Endothelial cell of umbilical vein (primary cell): ENCODE measurements at regions not wholly inside any gene's neighbourhood (a gene's known extent, or its start where the extent isn't known, plus 50 kb on each side); places are given as distances from the start of the nearest gene placed in this dataset.

Experiments used
- BruUV-seq: library from RNA; stranded (reverse); fragments of 400-500 nt; replicated peaks from 2 replicates; lab custom pipeline; 2021; lab: Mats Ljungman, UMichigan
- CTCF ChIA-PET: fragments of 300-600, 350-600 bp; sonication (Branson Sonifier 250); formaldehyde crosslinking; loops from one replicate; lab custom pipeline; 2021; ENCODE audit warnings: antibody characterized with exemption, inconsistent platforms; lab: Charles Lee
- POLR2A ChIA-PET: fragments of 300-600, 350-600 bp; sonication (Branson Sonifier 250); formaldehyde crosslinking; loops from one replicate; lab custom pipeline; 2021; ENCODE audit warnings: antibody characterized with exemption, inconsistent platforms; lab: Charles Lee
- DNase-seq: peaks from one replicate; pipeline ENCODE4 v3.0.0-alpha.2; 2011; ENCODE audit warnings: low read depth, low spot score
- FAIRE-seq: peaks from 2 replicates; lab custom pipeline; 2011; peaks lifted over from hg19 to GRCh38; lab: Jason Lieb, UNC
- H2AFZ ChIP-seq: 2 replicates; pipeline ENCODE4 v1.6.0; 2012; ENCODE audit warnings: low read depth, low read length, control low read depth, inconsistent platforms
- H3K27ac ChIP-seq: 2 replicates; pipeline ENCODE4 v1.5.1; 2011; ENCODE audit warnings: low read depth, mild to moderate bottlenecking, control low read depth, low read length, moderate library complexity; ENCODE audit not compliant: insufficient read depth
- H3K27me3 ChIP-seq, 2 experiments: 2 replicates each; pipeline versions ENCODE4 v1.6.0 to v1.6.1; 2011; ENCODE audit warnings: low read length in 2 of 2, mixed read lengths in 1 of 2; ENCODE audit not compliant: control insufficient read depth in 2 of 2, insufficient read depth in 2 of 2
- H3K36me3 ChIP-seq, 2 experiments: 2 replicates in 1 of 2; 3 replicates in 1 of 2; pipeline ENCODE4 v1.5.1; 2011; ENCODE audit warnings: low read length in 2 of 2, mild to moderate bottlenecking in 1 of 2, moderate library complexity in 1 of 2; ENCODE audit not compliant: control insufficient read depth in 2 of 2, insufficient read depth in 2 of 2; ENCODE audit errors: extremely low read depth in 1 of 2
- H3K4me1 ChIP-seq: 3 replicates; pipeline ENCODE4 v1.5.1; 2011; ENCODE audit warnings: mild to moderate bottlenecking, low read length; ENCODE audit not compliant: control insufficient read depth, insufficient read depth; ENCODE audit errors: extremely low read depth
- H3K4me2 ChIP-seq: 2 replicates; pipeline ENCODE4 v1.6.1; 2011; ENCODE audit warnings: low read length, control low read depth, mixed read lengths; ENCODE audit not compliant: insufficient read depth
- H3K4me3 ChIP-seq, 3 experiments: fragments of 200-600 bp in 1 of 3; sonication (generic), shearing (Covaris generic) in 1 of 3; replicated peaks in 1 of 3; 2 replicates each; pipeline ENCODE4 v1.5.1; 2011 to 2016; ENCODE audit warnings: control low read depth in 3 of 3, low read length in 3 of 3, mild to moderate bottlenecking in 2 of 3, inconsistent platforms in 1 of 3, low read depth in 1 of 3, moderate library complexity in 1 of 3; ENCODE audit not compliant: insufficient read depth in 1 of 3
- H3K79me2 ChIP-seq: 2 replicates; pipeline ENCODE4 v1.6.0; 2012; ENCODE audit warnings: low read length, inconsistent platforms; ENCODE audit not compliant: control insufficient read depth, insufficient read depth
- H3K9ac ChIP-seq: replicated peaks from 2 replicates; pipeline ENCODE3; 2011; ENCODE audit warnings: low read length, control low read depth; ENCODE audit not compliant: insufficient read depth; ENCODE audit errors: extremely low read depth
- H3K9me1 ChIP-seq: replicated peaks from 3 replicates; pipeline ENCODE4 v1.6.0; 2011; ENCODE audit warnings: mild to moderate bottlenecking, low read length; ENCODE audit not compliant: control insufficient read depth, insufficient read depth; ENCODE audit errors: extremely low read depth
- H3K9me3 ChIP-seq: replicated peaks from 2 replicates; pipeline ENCODE4 v1.5.1; 2012; ENCODE audit warnings: low read length, inconsistent platforms; ENCODE audit not compliant: control insufficient read depth, insufficient read depth
- H4K20me1 ChIP-seq: replicated peaks from 2 replicates; pipeline ENCODE3; 2011; ENCODE audit warnings: mild to moderate bottlenecking, low read length; ENCODE audit not compliant: control insufficient read depth, insufficient read depth; ENCODE audit errors: extremely low read depth
- CTCF ChIP-seq, 2 donors: IDR thresholded peaks; 1 replicate in 1 of 2; 2 replicates in 1 of 2; pipeline ENCODE4 v1.5.1; 2011; ENCODE audit warnings: low read length in 2 of 2, mild to moderate bottlenecking in 2 of 2, moderate library complexity in 2 of 2, control low read depth in 1 of 2, inconsistent platforms in 1 of 2, low read depth in 1 of 2; ENCODE audit not compliant: insufficient read depth in 1 of 2; ENCODE audit errors: extremely low read depth in 1 of 2
- EZH2 ChIP-seq: IDR thresholded peaks from 2 replicates; pipeline ENCODE4 v1.6.1; 2012; ENCODE audit warnings: borderline replicate concordance, low read depth, mild to moderate bottlenecking, moderate library complexity, low read length, inconsistent platforms; ENCODE audit not compliant: severe bottlenecking
- FOS ChIP-seq: IDR thresholded peaks from 2 replicates; pipeline ENCODE4 v1.6.1; 2011; ENCODE audit warnings: mild to moderate bottlenecking, low read length, moderate library complexity, borderline replicate concordance; ENCODE audit not compliant: insufficient read depth
- GATA2 ChIP-seq: IDR thresholded peaks from 2 replicates; pipeline ENCODE4 v1.7.0; 2011; ENCODE audit warnings: low read depth, mild to moderate bottlenecking, moderate library complexity, mixed read lengths, low read length; ENCODE audit not compliant: insufficient read length, insufficient read depth
- JUN ChIP-seq: IDR thresholded peaks from 2 replicates; pipeline ENCODE4 v1.6.1; 2011; ENCODE audit warnings: borderline replicate concordance, low read depth; ENCODE audit not compliant: insufficient read length, insufficient read depth
- MAX ChIP-seq: IDR thresholded peaks from 2 replicates; pipeline ENCODE4 v1.6.1; 2011; ENCODE audit not compliant: insufficient read depth, insufficient read length
- MYC ChIP-seq: IDR thresholded peaks from one replicate; pipeline ENCODE4 v1.6.1; 2011; ENCODE audit warnings: mild to moderate bottlenecking, low read depth, low read length
- POLR2A ChIP-seq: IDR thresholded peaks from 2 replicates; pipeline ENCODE4 v1.6.1; 2012; ENCODE audit warnings: low read depth, mild to moderate bottlenecking, control low read depth, low read length
- POLR2AphosphoS5 ChIP-seq: IDR thresholded peaks from 2 replicates; pipeline ENCODE4 v1.6.1; 2012; ENCODE audit warnings: low read depth, mild to moderate bottlenecking, control low read depth, low read length, moderate library complexity; ENCODE audit not compliant: insufficient read depth
- dilution Hi-C: fragments of 300-500 bp; cut with MboI; formaldehyde crosslinking; loops from one replicate; pipeline ENCODE4 v1.15.0; 2019; ENCODE audit warnings: low sequenced_read_pairs; ENCODE audit not compliant: extremely low pct_ligation_motif_present
- intact Hi-C: fragments of 100-400 bp; cut with micrococcal nuclease; formaldehyde crosslinking; loops from one replicate; pipeline ENCODE4 v1.10.0; 2022

GRCh38 chr19:29265436-29265835, 52.5 kb upstream of the UQCRFS1 start:
- dilution Hi-C loops (no loop called here), intact Hi-C loops (no loop called here)
- Histone ChIP-seq H3K27ac (no peak overlapping the region), H3K4me2 (no peak overlapping the region), H4K20me1 (no peaks in the 10 kb centered on the region), H2AFZ (no peak overlapping the region), H3K9me3 (no peaks in the 10 kb centered on the region), H3K9ac (no peak overlapping the region), H3K27me3 (no peaks in the 10 kb centered on the region), H3K4me3 (no peak overlapping the region), H3K4me1 (no peaks in the 10 kb centered on the region), H3K79me2 (no peaks in the 10 kb centered on the region), H3K36me3 (no peaks in the 10 kb centered on the region), H3K9me1 (no peaks in the 10 kb centered on the region)
- TF ChIP-seq JUN (no peak), GATA2 (no peak), POLR2A (no peak), POLR2AphosphoS5 (no peak), EZH2 (no peak), FOS (no peak), CTCF (IDR thresholded peaks at IDR 0.05; ENCODE audit: extremely low read depth in 1 of 2, insufficient read depth in 1 of 2, low read depth in 1 of 2, low read length in 2 of 2) (no peak), MYC (no peak), MAX (no peak)
- FAIRE-seq (no peak), DNase-seq (no peak)
- POLR2A ChIA-PET, result no interaction called here
- BruUV-seq, result no TSS peak
- CTCF ChIA-PET, result no interaction called here
